ENCODE measurements at regions not wholly inside any gene's neighbourhood (a gene's known extent, or its start where the extent isn't known, plus 50 kb on each side); places are given as distances from the start of the nearest gene placed in this dataset.
A peak's percentile ranks its signal among the peaks of the same experiment; 100 is the strongest.

GRCh38 chr15:31265871-31266711, 60.5 kb upstream of the KLF13 start:
- no peaks in the 10 kb centered on the region for H3K9me3 ChIP-seq
- peak; percentile 92 for DNase-seq (ENCODE audit: extremely low spot score)
- no peak for TF ChIP-seq EP300 (IDR thresholded peaks at IDR 0.05)
- TF ChIP-seq POLR2AphosphoS5 (IDR thresholded peaks at IDR 0.05), result peak in 1 of 2 donors; percentile 12
- H3K4me1 ChIP-seq, result peaks cover 11 to 33% (median 23%) of the 10 kb centered on the region in 4 donors
- WGBS, result 88% methylated on average over 17 of the region's 22 CpGs
- intact Hi-C loops (cut with DNase I), result no loop called here
- H3K4me3 ChIP-seq, result no peak overlapping the region
- H3K27me3 ChIP-seq, result no peaks in the 10 kb centered on the region
- H3K27ac ChIP-seq (replicated peaks in 1 of 4), result peak overlapping the region in 1 of 4 donors; percentile 20
- H3K36me3 ChIP-seq, result no peaks in the 10 kb centered on the region

- no peak for TF ChIP-seq EP300 (IDR thresholded peaks at IDR 0.05)
- TF ChIP-seq, protein P1, sequence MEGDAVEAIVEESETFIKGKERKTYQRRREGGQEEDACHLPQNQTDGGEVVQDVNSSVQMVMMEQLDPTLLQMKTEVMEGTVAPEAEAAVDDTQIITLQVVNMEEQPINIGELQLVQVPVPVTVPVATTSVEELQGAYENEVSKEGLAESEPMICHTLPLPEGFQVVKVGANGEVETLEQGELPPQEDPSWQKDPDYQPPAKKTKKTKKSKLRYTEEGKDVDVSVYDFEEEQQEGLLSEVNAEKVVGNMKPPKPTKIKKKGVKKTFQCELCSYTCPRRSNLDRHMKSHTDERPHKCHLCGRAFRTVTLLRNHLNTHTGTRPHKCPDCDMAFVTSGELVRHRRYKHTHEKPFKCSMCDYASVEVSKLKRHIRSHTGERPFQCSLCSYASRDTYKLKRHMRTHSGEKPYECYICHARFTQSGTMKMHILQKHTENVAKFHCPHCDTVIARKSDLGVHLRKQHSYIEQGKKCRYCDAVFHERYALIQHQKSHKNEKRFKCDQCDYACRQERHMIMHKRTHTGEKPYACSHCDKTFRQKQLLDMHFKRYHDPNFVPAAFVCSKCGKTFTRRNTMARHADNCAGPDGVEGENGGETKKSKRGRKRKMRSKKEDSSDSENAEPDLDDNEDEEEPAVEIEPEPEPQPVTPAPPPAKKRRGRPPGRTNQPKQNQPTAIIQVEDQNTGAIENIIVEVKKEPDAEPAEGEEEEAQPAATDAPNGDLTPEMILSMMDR (IDR thresholded peaks at IDR 0.05), result no peak
- TF ChIP-seq POLR2AphosphoS5 (IDR thresholded peaks at IDR 0.05), result no peak
- TF ChIP-seq POLR2A (IDR thresholded peaks at IDR 0.05; ENCODE audit: low read depth), result no peak
- Histone ChIP-seq H3K27me3 (no peaks in the 10 kb centered on the region), H3K9me3 (no peaks in the 10 kb centered on the region), H3K36me3 (no peaks in the 10 kb centered on the region), H3K4me1 (peaks cover 11 to 33% (median 23%) of the 10 kb centered on the region in 4 donors), H3K27ac (replicated peaks in 1 of 4) (no peak overlapping the region), H3K4me3 (no peak overlapping the region)
- peak; percentile 31 for DNase-seq (ENCODE audit: extremely low spot score)
- intact Hi-C loops (cut with DNase I), result no loop called here
- WGBS, result 71% methylated on average over 12 of the region's 13 CpGs
Observed at GRCh38 chr15:31266712-31267111, 59.9 kb upstream of the KLF13 start.

DNA sequence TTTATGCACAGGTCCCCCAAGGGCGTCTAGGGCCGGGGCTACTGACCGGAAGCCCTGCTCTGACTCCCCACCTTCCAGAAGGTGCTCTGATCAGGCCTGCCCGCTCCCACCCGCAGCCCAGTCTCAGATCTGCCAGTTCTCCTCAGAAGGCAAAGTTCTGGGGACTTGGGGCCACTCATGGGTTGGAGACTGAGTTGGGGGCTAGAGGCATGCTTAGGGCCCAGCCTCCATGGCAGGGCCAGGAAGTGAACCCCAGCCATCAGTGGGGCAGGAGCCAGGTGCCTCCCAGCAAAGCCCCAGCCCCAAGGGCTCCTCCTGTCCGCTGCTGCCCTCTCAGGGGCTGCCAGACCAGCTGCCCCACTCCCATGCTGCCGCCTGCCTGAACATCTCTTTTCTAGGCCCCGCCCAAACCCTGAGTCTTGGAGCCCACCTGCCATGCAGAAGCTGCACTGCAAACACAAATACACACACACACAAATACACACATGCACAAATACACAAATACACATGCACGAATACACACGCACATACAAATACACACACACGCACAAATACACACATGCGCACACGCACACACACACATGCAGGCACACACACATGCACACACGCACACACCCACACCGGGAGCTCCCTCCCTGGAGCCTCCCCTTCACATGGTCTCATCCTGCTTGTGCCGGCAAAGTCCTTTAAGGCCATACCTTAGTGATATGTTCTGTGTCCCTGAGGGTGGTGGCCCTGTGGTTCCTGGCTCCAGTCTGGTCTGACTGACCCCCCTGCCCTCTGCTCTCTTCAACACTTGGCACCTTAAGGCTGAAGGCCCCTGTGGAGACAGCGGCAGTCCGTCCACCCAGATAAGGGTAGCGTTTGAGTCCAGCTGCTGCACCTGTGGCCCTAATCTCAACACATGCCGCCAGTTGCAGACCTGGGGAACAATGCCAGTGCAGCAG, 59.2 kb upstream of the KLF13 start:
- H3K9me3 ChIP-seq, result no peaks in the 10 kb centered on the region

DNA sequence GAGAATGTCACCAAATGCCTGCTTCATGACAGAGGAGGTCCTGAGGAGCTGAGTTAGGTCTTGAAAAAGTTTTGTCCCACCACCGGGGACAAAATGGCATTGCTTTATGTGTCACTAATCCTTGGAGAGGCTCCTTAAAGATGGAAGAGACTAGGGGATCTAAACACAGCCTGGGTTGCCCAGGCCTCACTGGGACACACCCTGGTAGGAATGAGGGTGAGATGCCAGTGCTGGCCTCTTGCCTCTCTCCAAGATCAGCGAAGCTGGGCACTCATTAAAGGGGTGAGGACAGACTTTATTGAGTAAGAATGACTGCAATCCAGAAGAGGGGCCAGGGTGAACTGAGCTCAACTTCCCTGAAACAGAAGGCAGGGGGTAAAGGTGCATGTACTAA, 58.5 kb upstream of the KLF13 start:
- WGBS, result 74% methylated on average over 2 of the region's 2 CpGs
- TF ChIP-seq POLR2AphosphoS5 (IDR thresholded peaks at IDR 0.05), result no peak
- no peak for TF ChIP-seq POLR2A (IDR thresholded peaks at IDR 0.05; ENCODE audit: low read depth)
- TF ChIP-seq, protein P1 (IDR thresholded peaks at IDR 0.05), result no peak
- no peak for TF ChIP-seq EP300 (IDR thresholded peaks at IDR 0.05)
- intact Hi-C loops (cut with DNase I), result no loop called here
- Histone ChIP-seq H3K4me1 (peaks cover 11 to 33% (median 23%) of the 10 kb centered on the region in 4 donors), H3K27ac (replicated peaks in 1 of 4) (no peak overlapping the region), H3K36me3 (no peaks in the 10 kb centered on the region), H3K27me3 (no peaks in the 10 kb centered on the region), H3K9me3 (no peaks in the 10 kb centered on the region), H3K4me3 (no peak overlapping the region)
- peak; percentile 85 for DNase-seq (ENCODE audit: extremely low spot score)

More for the DNA sequence above, 59.2 kb upstream of the KLF13 start:
- Histone ChIP-seq H3K36me3 (no peaks in the 10 kb centered on the region), H3K4me3 (no peak overlapping the region), H3K4me1 (peaks cover 11 to 33% (median 23%) of the 10 kb centered on the region in 4 donors), H3K27ac (replicated peaks in 1 of 4) (no peak overlapping the region), H3K27me3 (no peaks in the 10 kb centered on the region)
- intact Hi-C loops (cut with DNase I), result no loop called here
- DNase-seq (ENCODE audit: extremely low spot score), result peak; percentile 78
- TF ChIP-seq, protein P1 (IDR thresholded peaks at IDR 0.05), result no peak
- TF ChIP-seq POLR2A (IDR thresholded peaks at IDR 0.05; ENCODE audit: low read depth) (no peak), EP300 (IDR thresholded peaks at IDR 0.05) (no peak), POLR2AphosphoS5 (IDR thresholded peaks at IDR 0.05) (no peak)
- WGBS, result 78% methylated on average over 15 of the region's 20 CpGs
